K562 (cell line): ENCODE measurements at regions not wholly inside any gene's neighbourhood (a gene's known extent, or its start where the extent isn't known, plus 50 kb on each side); places are given as distances from the start of the nearest gene placed in this dataset.

Experiments
- ATAC-seq: fragments of 200-7000 bp; cut with Tn5 transposase; 3 replicates; pipeline ENCODE4 v1.9.1; 2020; ENCODE audit warnings: moderate library complexity
- BruUV-seq: library from RNA; stranded (reverse); fragments of 400-500 nt; replicated peaks from 2 replicates; lab custom pipeline; 2021; lab: Mats Ljungman, UMichigan
- CTCF ChIA-PET: fragments of 300-600 bp; formaldehyde crosslinking; extraction: SDS; loops from one replicate; lab custom pipeline; 2021; ENCODE audit warnings: low intra/inter-chr PET ratio; lab: Yijun Ruan, JAX
- POLR2A ChIA-PET: fragments of 300-600, 350-650 bp; sonication (Branson Sonifier 250); formaldehyde crosslinking; extraction: SDS; loops from one replicate; lab custom pipeline; 2021; ENCODE audit warnings: antibody characterized with exemption, inconsistent platforms; lab: Yijun Ruan, JAX
- DNase-seq, 4 experiments: peaks; one replicate each; pipeline versions ENCODE4 v3.0.0 to v3.0.0-alpha.2; 2011 to 2018; ENCODE audit warnings: low spot score in 3 of 4, mixed read lengths in 3 of 4; ENCODE audit errors: extremely low read depth in 1 of 4
- FAIRE-seq: peaks from 2 replicates; lab custom pipeline; 2011; peaks lifted over from hg19 to GRCh38; lab: Jason Lieb, UNC
- H2AFZ ChIP-seq: 2 replicates; pipeline ENCODE4 v1.6.0; 2011; ENCODE audit warnings: low read depth, low read length, control low read depth, inconsistent platforms
- H3K27ac ChIP-seq: fragments of 200-600 bp; 3 replicates; pipeline ENCODE4 v1.8.0; 2011; ENCODE audit warnings: low read depth, mild to moderate bottlenecking, control low read depth, inconsistent platforms, low read length, moderate library complexity, mixed read lengths; ENCODE audit errors: extremely low read depth
- H3K27me3 ChIP-seq, 2 experiments: fragments of 300-600 bp in 1 of 2; 2 replicates in 1 of 2; 3 replicates in 1 of 2; pipeline versions ENCODE4 v1.6.0 to v1.8.0; 2011; ENCODE audit warnings: inconsistent platforms in 2 of 2, low read length in 2 of 2, mild to moderate bottlenecking in 1 of 2, mixed read lengths in 1 of 2, moderate library complexity in 1 of 2; ENCODE audit not compliant: control insufficient read depth in 2 of 2, insufficient read depth in 2 of 2
- H3K36me3 ChIP-seq: fragments of 300-600 bp; 3 replicates; pipeline ENCODE4 v1.8.0; 2011; ENCODE audit warnings: mild to moderate bottlenecking, low read length, inconsistent platforms; ENCODE audit not compliant: control insufficient read depth, insufficient read depth
- H3K4me1 ChIP-seq, 2 experiments: fragments of 200-600 bp in 1 of 2; replicated peaks in 1 of 2; 2 replicates in 1 of 2; 3 replicates in 1 of 2; pipeline versions ENCODE4 v1.5.1 to v1.8.0; 2011; ENCODE audit warnings: inconsistent platforms in 2 of 2, low read length in 2 of 2, mild to moderate bottlenecking in 1 of 2, mixed read lengths in 1 of 2, moderate library complexity in 1 of 2; ENCODE audit not compliant: control insufficient read depth in 2 of 2, insufficient read depth in 2 of 2
- H3K4me2 ChIP-seq: 2 replicates; pipeline ENCODE4 v1.6.1; 2011; ENCODE audit warnings: low read length, control low read depth, inconsistent platforms, mixed read lengths; ENCODE audit not compliant: insufficient read depth
- H3K4me3 ChIP-seq: fragments of 200-600 bp; sonication (generic), shearing (Covaris generic); 2 replicates; pipeline ENCODE4 v1.5.1; 2016; ENCODE audit warnings: control low read depth, inconsistent platforms
- H3K79me2 ChIP-seq: fragments of 200-600 bp; 3 replicates; pipeline ENCODE4 v1.8.0; 2011; ENCODE audit warnings: low read length, inconsistent platforms; ENCODE audit not compliant: control insufficient read depth, insufficient read depth
- H3K9ac ChIP-seq, 2 experiments: 2 replicates each; pipeline versions ENCODE4 v1.6.0 to v1.6.1; 2011; ENCODE audit warnings: low read depth in 2 of 2, low read length in 2 of 2, control low read depth in 1 of 2, inconsistent platforms in 1 of 2, mild to moderate bottlenecking in 1 of 2, mixed read lengths in 1 of 2; ENCODE audit not compliant: insufficient read depth in 1 of 2
- H3K9me1 ChIP-seq: one replicate; pipeline ENCODE4 v1.6.0; 2011; ENCODE audit warnings: inconsistent platforms, mild to moderate bottlenecking, low read length, moderate library complexity; ENCODE audit not compliant: control insufficient read depth, insufficient read depth
- H3K9me3 ChIP-seq: replicated peaks from 2 replicates; pipeline ENCODE4 v1.5.1; 2011; ENCODE audit warnings: low read depth, low read length, inconsistent platforms; ENCODE audit not compliant: control insufficient read depth, insufficient read depth
- H4K20me1 ChIP-seq: replicated peaks from 2 replicates; pipeline ENCODE4 v1.6.1; 2011; ENCODE audit warnings: low read length, inconsistent platforms, mixed read lengths; ENCODE audit not compliant: control insufficient read depth, insufficient read depth
- BCL6 ChIP-seq: fragments of 250-450 bp; sonication (Bioruptor Pico); IDR thresholded peaks from 2 replicates; pipeline ENCODE4 v1.4.0; 2020
- MEIS2 ChIP-seq: fragments of 450-650 bp; IDR thresholded peaks from 2 replicates; pipeline ENCODE4 v1.6.1; 2014; ENCODE audit warnings: mild to moderate bottlenecking; ENCODE audit not compliant: partially characterized antibody
- ZNF316 ChIP-seq: fragments of 450-650 bp; IDR thresholded peaks from 2 replicates; pipeline ENCODE4 v1.6.1; 2016
- WGBS: fragments of 100-300 bp; shearing (Covaris generic); methylation state at CpG from one replicate; pipeline ENCODE4 v1.1.6; 2016; ENCODE audit warnings: low coverage, mixed read lengths; ENCODE audit not compliant: insufficient coverage; ENCODE audit errors: missing lambda C conversion rate; 5-methylcytosine and 5-hydroxymethylcytosine counted together
- in situ Hi-C: fragments of 300-500 bp; cut with MboI; formaldehyde crosslinking; loops from 4 replicates; pipeline ENCODE4 v1.15.0; 2018; ENCODE audit warnings: inconsistent platforms, mixed read lengths
- intact Hi-C: fragments of 100-400 bp; cut with micrococcal nuclease; formaldehyde crosslinking; loops from 2 replicates; pipeline ENCODE4 v1.14.2; 2022
- TF ChIP-seq, protein P1 (sequence below): fragments of 450-650 bp; formaldehyde crosslinking; IDR thresholded peaks from 2 replicates; pipeline ENCODE4 v1.4.0; 2020; ENCODE audit warnings: mild to moderate bottlenecking, moderate library complexity
- TF ChIP-seq, protein P2 (sequence below): fragments of 250-450 bp; sonication (Bioruptor Pico); IDR thresholded peaks from 2 replicates; pipeline ENCODE4 v1.9.0; 2021; ENCODE audit warnings: mild to moderate bottlenecking, inconsistent platforms
- TF ChIP-seq, protein P3 (sequence below), 3 experiments: fragments of 200-800 bp in 1 of 3; fragments of 250-450 bp in 1 of 3; fragments of 450-650 bp in 1 of 3; sonication (Bioruptor Pico) in 1 of 3; sonication (Bioruptor generic) in 1 of 3; formaldehyde crosslinking in 1 of 3; IDR thresholded peaks; 2 replicates each; pipeline versions ENCODE4 v1.6.1 to v1.8.0; 2016 to 2022; ENCODE audit warnings: mild to moderate bottlenecking in 2 of 3, missing genetic modification characterization in 2 of 3, missing compliant biosample characterization in 1 of 3, moderate library complexity in 1 of 3
- TF ChIP-seq, protein P4 (sequence below): fragments of 450-650 bp; IDR thresholded peaks from 2 replicates; pipeline ENCODE4 v1.6.1; 2016; ENCODE audit warnings: low read depth, mild to moderate bottlenecking, moderate library complexity

DNA sequence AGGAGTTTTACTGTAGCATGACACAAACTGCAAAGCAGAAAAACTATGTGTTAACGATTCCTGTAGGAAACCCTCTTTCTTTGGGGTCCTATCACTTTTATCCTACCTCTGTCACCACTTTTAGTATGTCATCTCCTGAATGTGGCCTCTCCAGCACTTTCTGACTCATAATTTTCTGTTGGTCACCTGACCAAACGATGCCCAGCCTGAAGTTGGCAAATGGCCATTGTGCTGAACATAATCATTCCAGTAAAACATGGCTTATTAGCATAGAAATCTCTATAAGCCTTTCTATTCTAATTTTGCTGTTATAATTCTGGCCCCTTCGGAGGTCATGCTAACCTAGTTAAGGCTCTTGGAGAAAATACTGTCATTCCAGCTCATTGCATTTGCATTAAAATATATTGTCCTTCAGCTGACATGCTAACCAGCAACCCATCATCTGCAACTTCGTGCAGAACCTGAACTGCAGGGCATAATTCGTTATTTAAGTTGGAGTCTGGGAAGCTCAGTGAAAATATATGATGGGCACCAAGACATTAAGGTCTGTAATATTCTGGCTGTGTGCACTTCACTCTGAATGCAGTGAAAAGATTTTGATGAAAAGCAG lies 140.3 kb downstream of the NMUR2 start:
- ATAC-seq (no peak), DNase-seq (no peak), FAIRE-seq (no peak)
- Histone ChIP-seq H3K27me3 (no peaks in the 10 kb centered on the region), H3K9me3 (no peaks in the 10 kb centered on the region), H3K9ac (no peak overlapping the region), H3K79me2 (no peaks in the 10 kb centered on the region), H3K9me1 (no peaks in the 10 kb centered on the region), H3K4me1 (no peaks in the 10 kb centered on the region), H4K20me1 (no peaks in the 10 kb centered on the region), H3K36me3 (no peaks in the 10 kb centered on the region), H3K27ac (no peak overlapping the region), H3K4me3 (no peak overlapping the region), H2AFZ (no peak overlapping the region), H3K4me2 (no peak overlapping the region)
- 0% methylated on average over 5 of the region's 5 CpGs for WGBS
- ChIA-PET POLR2A (interaction anchor here (0.8 kb wide), 1 partner anchor 105 kb away, joined by 4 read pairs; no protein-coding TSS in a partner anchor), CTCF (no interaction called here)
- intact Hi-C loops (no loop called here), in situ Hi-C loops (no loop called here)
- no TSS peak for BruUV-seq
- TF ChIP-seq, protein P1, sequence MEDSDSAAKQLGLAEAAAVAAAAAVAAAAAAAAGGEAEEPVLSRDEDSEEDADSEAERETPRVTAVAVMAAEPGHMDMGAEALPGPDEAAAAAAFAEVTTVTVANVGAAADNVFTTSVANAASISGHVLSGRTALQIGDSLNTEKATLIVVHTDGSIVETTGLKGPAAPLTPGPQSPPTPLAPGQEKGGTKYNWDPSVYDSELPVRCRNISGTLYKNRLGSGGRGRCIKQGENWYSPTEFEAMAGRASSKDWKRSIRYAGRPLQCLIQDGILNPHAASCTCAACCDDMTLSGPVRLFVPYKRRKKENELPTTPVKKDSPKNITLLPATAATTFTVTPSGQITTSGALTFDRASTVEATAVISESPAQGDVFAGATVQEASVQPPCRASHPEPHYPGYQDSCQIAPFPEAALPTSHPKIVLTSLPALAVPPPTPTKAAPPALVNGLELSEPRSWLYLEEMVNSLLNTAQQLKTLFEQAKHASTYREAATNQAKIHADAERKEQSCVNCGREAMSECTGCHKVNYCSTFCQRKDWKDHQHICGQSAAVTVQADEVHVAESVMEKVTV (CRISPR knock-in tag), result no peak
- TF ChIP-seq, protein P2, sequence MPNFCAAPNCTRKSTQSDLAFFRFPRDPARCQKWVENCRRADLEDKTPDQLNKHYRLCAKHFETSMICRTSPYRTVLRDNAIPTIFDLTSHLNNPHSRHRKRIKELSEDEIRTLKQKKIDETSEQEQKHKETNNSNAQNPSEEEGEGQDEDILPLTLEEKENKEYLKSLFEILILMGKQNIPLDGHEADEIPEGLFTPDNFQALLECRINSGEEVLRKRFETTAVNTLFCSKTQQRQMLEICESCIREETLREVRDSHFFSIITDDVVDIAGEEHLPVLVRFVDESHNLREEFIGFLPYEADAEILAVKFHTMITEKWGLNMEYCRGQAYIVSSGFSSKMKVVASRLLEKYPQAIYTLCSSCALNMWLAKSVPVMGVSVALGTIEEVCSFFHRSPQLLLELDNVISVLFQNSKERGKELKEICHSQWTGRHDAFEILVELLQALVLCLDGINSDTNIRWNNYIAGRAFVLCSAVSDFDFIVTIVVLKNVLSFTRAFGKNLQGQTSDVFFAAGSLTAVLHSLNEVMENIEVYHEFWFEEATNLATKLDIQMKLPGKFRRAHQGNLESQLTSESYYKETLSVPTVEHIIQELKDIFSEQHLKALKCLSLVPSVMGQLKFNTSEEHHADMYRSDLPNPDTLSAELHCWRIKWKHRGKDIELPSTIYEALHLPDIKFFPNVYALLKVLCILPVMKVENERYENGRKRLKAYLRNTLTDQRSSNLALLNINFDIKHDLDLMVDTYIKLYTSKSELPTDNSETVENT (CRISPR knock-in tag), result no peak
- TF ChIP-seq MEIS2 (no peak), BCL6 (CRISPR knock-in tag) (no peak), ZNF316 (no peak)
- TF ChIP-seq, protein P3, sequence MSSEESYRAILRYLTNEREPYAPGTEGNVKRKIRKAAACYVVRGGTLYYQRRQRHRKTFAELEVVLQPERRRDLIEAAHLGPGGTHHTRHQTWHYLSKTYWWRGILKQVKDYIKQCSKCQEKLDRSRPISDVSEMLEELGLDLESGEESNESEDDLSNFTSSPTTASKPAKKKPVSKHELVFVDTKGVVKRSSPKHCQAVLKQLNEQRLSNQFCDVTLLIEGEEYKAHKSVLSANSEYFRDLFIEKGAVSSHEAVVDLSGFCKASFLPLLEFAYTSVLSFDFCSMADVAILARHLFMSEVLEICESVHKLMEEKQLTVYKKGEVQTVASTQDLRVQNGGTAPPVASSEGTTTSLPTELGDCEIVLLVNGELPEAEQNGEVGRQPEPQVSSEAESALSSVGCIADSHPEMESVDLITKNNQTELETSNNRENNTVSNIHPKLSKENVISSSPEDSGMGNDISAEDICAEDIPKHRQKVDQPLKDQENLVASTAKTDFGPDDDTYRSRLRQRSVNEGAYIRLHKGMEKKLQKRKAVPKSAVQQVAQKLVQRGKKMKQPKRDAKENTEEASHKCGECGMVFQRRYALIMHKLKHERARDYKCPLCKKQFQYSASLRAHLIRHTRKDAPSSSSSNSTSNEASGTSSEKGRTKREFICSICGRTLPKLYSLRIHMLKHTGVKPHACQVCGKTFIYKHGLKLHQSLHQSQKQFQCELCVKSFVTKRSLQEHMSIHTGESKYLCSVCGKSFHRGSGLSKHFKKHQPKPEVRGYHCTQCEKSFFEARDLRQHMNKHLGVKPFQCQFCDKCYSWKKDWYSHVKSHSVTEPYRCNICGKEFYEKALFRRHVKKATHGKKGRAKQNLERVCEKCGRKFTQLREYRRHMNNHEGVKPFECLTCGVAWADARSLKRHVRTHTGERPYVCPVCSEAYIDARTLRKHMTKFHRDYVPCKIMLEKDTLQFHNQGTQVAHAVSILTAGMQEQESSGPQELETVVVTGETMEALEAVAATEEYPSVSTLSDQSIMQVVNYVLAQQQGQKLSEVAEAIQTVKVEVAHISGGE (CRISPR knock-in tag; IDR thresholded peaks at IDR 0.05), result no peak
- TF ChIP-seq, protein P4, sequence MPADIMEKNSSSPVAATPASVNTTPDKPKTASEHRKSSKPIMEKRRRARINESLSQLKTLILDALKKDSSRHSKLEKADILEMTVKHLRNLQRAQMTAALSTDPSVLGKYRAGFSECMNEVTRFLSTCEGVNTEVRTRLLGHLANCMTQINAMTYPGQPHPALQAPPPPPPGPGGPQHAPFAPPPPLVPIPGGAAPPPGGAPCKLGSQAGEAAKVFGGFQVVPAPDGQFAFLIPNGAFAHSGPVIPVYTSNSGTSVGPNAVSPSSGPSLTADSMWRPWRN, result no peak
